Tibial nerve (tissue), 4 donors: ENCODE measurements at regions not wholly inside any gene's neighbourhood (a gene's known extent, or its start where the extent isn't known, plus 50 kb on each side); places are given as distances from the start of the nearest gene placed in this dataset.

Source experiments
- DNase-seq, 2 donors: peaks; one replicate each; pipeline ENCODE4 v3.0.0-alpha.2; 2019; ENCODE audit warnings: low spot score in 2 of 2
- H3K27ac ChIP-seq, 4 donors: fragments of 200-600 bp; sonication (generic) in 3 of 4; one replicate each; pipeline ENCODE4 v1.5.1; 2017 to 2019; ENCODE audit warnings: mild to moderate bottlenecking in 1 of 4
- H3K27me3 ChIP-seq, 2 donors: fragments of 200-600 bp; sonication (generic) in 1 of 2; one replicate each; pipeline versions ENCODE4 v1.5.1 to v1.6.0; 2017 to 2019
- H3K36me3 ChIP-seq, 3 donors: fragments of 200-600 bp; sonication (generic); one replicate each; pipeline ENCODE4 v1.5.1; 2018 to 2019
- H3K4me1 ChIP-seq, 4 donors: fragments of 200-600 bp; sonication (generic) in 3 of 4; one replicate each; pipeline ENCODE4 v1.5.1; 2017 to 2019
- H3K4me3 ChIP-seq, 4 donors: fragments of 200-600 bp; sonication (generic) in 3 of 4; one replicate each; pipeline ENCODE4 v1.5.1; 2017 to 2019; ENCODE audit warnings: mild to moderate bottlenecking in 1 of 4, moderate library complexity in 1 of 4
- H3K9me3 ChIP-seq, 4 donors: fragments of 200-600 bp; sonication (generic) in 3 of 4; one replicate each; pipeline ENCODE4 v1.5.1; 2017 to 2019
- EP300 ChIP-seq, 2 donors: sonication (generic); formaldehyde crosslinking; IDR thresholded peaks; one replicate each; pipeline ENCODE4 v1.6.1; 2017; ENCODE audit warnings: antibody characterized with exemption in 2 of 2, mild to moderate bottlenecking in 1 of 2
- POLR2A ChIP-seq, 2 donors: fragments of 450-650 bp; IDR thresholded peaks; one replicate each; pipeline ENCODE4 v1.6.1; 2017; ENCODE audit warnings: antibody characterized with exemption in 2 of 2, mild to moderate bottlenecking in 2 of 2, moderate library complexity in 2 of 2
- WGBS, 2 donors: methylation state at CpG; one replicate each; pipeline ENCODE4 v1.1.5; 2018; 5-methylcytosine and 5-hydroxymethylcytosine counted together
- TF ChIP-seq, protein P1 (sequence below), 5 experiments: fragments of 200-600 bp in 3 of 5; fragments of 450-650 bp in 2 of 5; sonication (generic) in 3 of 5; IDR thresholded peaks; one replicate each; pipeline ENCODE4 v1.5.1; 2016 to 2019; ENCODE audit warnings: antibody characterized with exemption in 5 of 5, mild to moderate bottlenecking in 3 of 5, moderate library complexity in 2 of 5

DNA sequence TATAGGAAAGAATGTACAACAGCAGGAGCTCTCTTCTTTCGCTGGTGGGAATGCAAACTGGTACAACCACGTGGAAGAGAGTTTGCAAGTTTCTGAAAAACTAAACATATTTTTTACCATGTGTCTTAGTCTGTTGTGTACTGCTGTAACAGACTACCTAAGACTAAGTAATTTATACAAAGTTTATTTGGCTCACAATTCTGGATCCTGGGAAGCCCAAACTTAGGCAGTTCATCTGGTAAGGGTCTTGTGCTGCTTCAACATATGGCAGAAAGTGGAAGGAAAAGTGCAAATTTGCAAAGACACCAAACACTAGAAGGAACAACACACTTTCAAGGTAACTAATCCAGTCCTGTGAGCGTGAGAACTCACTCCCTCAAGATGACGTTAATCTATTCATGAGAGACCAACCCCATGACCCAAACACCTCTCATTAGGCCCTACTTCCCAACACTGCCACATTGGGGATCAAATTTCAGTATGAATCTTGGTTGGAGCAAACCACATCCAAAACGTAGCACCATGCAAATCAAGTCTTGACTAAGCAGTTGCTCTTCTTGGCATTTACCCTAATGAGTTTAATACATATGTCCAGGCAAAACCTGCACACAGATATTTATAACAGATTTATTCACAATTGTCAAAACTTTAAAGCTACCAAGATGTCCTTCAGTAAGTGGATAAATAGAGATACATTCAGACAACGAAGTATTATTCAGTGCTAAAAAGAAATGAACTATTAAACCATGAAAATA is 481.9 kb upstream of the FOXG1 start:
- no peak for DNase-seq
- Histone ChIP-seq H3K9me3 (no peaks in the 10 kb centered on the region), H3K27me3 (no peaks in the 10 kb centered on the region), H3K4me3 (no peak overlapping the region), H3K27ac (no peak overlapping the region), H3K4me1 (no peaks in the 10 kb centered on the region), H3K36me3 (no peaks in the 10 kb centered on the region)
- 74 to 76% methylated on average over 6 of the region's 6 CpGs for WGBS, 2 donors
- TF ChIP-seq POLR2A (IDR thresholded peaks at IDR 0.05) (no peak), EP300 (IDR thresholded peaks at IDR 0.05) (no peak)
- TF ChIP-seq, protein P1, sequence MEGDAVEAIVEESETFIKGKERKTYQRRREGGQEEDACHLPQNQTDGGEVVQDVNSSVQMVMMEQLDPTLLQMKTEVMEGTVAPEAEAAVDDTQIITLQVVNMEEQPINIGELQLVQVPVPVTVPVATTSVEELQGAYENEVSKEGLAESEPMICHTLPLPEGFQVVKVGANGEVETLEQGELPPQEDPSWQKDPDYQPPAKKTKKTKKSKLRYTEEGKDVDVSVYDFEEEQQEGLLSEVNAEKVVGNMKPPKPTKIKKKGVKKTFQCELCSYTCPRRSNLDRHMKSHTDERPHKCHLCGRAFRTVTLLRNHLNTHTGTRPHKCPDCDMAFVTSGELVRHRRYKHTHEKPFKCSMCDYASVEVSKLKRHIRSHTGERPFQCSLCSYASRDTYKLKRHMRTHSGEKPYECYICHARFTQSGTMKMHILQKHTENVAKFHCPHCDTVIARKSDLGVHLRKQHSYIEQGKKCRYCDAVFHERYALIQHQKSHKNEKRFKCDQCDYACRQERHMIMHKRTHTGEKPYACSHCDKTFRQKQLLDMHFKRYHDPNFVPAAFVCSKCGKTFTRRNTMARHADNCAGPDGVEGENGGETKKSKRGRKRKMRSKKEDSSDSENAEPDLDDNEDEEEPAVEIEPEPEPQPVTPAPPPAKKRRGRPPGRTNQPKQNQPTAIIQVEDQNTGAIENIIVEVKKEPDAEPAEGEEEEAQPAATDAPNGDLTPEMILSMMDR (IDR thresholded peaks at IDR 0.05), result no peak

DNA sequence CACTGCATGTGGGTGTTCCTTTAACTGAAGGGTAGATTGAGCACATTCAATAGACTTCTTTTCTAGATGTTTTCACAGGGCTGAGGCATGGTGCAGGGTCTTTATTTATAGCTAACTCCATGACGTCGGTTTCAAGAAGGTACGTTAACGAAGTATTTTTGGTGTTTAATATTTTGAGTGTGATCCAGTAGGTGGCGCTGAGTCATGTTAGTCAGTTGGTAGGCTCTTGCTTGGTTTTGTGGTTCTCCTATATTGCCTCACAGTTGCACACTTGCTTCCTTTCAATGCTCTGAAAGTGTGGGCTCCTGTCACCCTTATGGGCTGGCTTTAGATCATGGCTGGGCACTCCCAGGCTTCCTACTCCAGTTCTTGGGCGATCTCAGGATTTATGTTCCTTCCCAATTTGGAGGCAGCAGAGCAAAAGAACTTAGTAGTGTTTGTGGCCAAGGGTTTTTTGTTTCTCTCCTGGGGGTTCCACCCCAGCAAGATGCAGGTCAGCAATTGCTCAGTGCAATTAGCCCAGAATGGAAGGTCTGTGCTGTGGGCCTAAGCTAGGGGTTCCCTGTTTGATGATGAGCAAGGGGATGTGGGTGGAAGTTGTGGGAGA is 471.6 kb upstream of the FOXG1 start:
- Histone ChIP-seq H3K36me3 (no peaks in the 10 kb centered on the region), H3K27ac (no peak overlapping the region), H3K27me3 (no peaks in the 10 kb centered on the region), H3K4me3 (no peak overlapping the region), H3K4me1 (no peaks in the 10 kb centered on the region), H3K9me3 (peaks cover 0 to 4% (median 0%) of the 10 kb centered on the region in 4 donors)
- TF ChIP-seq, protein P1 (IDR thresholded peaks at IDR 0.05), result no peak
- TF ChIP-seq POLR2A (IDR thresholded peaks at IDR 0.05) (no peak), EP300 (IDR thresholded peaks at IDR 0.05) (no peak)
- no peak for DNase-seq
- WGBS, 2 donors, result 56 to 62% methylated on average over 6 of the region's 6 CpGs

DNA sequence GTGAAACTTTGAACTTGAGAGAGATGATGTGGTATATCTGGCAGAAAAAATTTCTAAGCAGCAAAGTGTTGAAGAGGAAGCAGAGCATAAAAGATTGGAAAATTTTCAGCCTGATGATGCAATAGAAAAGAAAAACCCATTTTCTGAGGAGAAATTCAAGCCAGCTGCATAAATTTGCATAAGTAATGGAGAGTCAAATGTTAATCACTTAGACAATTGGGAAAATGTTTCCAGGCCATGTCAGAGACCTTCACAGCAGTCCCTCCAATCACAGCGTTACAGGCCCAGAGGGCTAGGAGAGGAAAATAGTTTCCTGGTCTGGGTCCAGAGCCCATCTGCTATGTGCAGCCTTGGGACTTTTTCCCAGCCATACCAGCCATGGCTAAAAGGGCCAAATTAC is 469.0 kb upstream of the FOXG1 start:
- H3K27me3 ChIP-seq, result no peaks in the 10 kb centered on the region
- no peaks in the 10 kb centered on the region for H3K36me3 ChIP-seq
- no peak overlapping the region for H3K4me3 ChIP-seq
- WGBS, 2 donors, result 52 to 71% methylated on average over 1 of the region's 1 CpG
- no peak overlapping the region for H3K27ac ChIP-seq
- no peak for DNase-seq
- TF ChIP-seq POLR2A (IDR thresholded peaks at IDR 0.05), result no peak
- TF ChIP-seq EP300 (IDR thresholded peaks at IDR 0.05), result no peak
- TF ChIP-seq, protein P1 (IDR thresholded peaks at IDR 0.05), result no peak
- H3K9me3 ChIP-seq, result peaks cover 0 to 7% (median 0%) of the 10 kb centered on the region in 4 donors
- no peaks in the 10 kb centered on the region for H3K4me1 ChIP-seq

DNA sequence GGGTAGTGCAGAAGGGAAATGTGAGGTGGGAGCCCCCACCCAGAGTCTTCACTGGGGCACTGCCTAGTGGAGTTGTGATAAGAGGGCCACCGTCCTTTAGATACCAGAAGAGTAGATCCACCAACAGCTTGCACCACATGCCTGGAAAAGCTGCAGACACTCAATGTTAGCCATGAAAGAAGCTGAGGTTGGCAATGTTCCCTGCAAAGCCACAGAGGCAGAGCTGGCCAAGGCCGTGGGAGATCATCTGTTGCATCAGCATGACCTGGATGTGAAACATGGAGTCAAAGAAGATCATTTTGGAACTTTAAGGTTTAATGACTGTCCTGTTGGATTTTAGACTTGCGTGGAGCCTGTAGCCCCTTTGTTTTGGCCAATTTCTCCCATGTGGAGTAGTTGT is 468.4 kb upstream of the FOXG1 start:
- H3K9me3 ChIP-seq, result peaks cover 0 to 7% (median 0%) of the 10 kb centered on the region in 4 donors
- WGBS, 2 donors, result 83 to 87% methylated on average over 3 of the region's 3 CpGs

DNA sequence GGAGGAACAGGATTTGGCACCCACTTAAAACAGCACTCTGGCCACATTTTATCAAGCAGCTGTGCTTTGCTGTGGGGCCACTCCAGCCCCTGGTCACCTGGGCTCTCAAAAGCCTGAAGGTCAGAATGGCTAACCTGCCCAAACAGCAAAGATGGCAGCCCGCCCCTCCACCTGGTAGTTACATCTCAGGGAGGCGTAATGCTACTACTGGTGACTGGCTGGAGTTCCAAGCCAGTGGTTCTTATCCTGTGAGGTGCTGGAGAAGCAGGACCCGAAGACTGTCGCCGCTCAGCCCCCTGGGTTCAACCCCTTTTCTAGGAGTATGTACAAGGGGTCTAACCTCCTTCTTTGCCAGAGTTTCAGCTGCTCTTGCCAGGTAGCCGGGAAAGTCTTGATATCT is 467.4 kb upstream of the FOXG1 start:
- Histone ChIP-seq H3K27ac (no peak overlapping the region), H3K4me1 (no peaks in the 10 kb centered on the region), H3K27me3 (no peaks in the 10 kb centered on the region), H3K36me3 (no peaks in the 10 kb centered on the region), H3K9me3 (peaks cover 0 to 7% (median 0%) of the 10 kb centered on the region in 4 donors), H3K4me3 (no peak overlapping the region)
- TF ChIP-seq, protein P1 (IDR thresholded peaks at IDR 0.05), result no peak
- TF ChIP-seq EP300 (IDR thresholded peaks at IDR 0.05) (no peak), POLR2A (IDR thresholded peaks at IDR 0.05) (no peak)
- WGBS, 2 donors, result 93 to 100% methylated on average over 3 to 6 of the region's 6 CpGs
- no peak for DNase-seq

More for the DNA sequence above, 468.4 kb upstream of the FOXG1 start:
- H3K36me3 ChIP-seq, result no peaks in the 10 kb centered on the region
- no peak for DNase-seq
- H3K27ac ChIP-seq, result no peak overlapping the region
- TF ChIP-seq, protein P1 (IDR thresholded peaks at IDR 0.05), result no peak
- no peaks in the 10 kb centered on the region for H3K27me3 ChIP-seq
- H3K4me3 ChIP-seq, result no peak overlapping the region
- H3K4me1 ChIP-seq, result no peaks in the 10 kb centered on the region
